NT2/D1 (cell line): ENCODE measurements at regions not wholly inside any gene's neighbourhood (a gene's known extent, or its start where the extent isn't known, plus 50 kb on each side); places are given as distances from the start of the nearest gene placed in this dataset.

Experiments used
- SUZ12 ChIP-seq: IDR thresholded peaks from 2 replicates; pipeline ENCODE4 v1.6.1; 2011; ENCODE audit not compliant: insufficient read length, insufficient read depth; ENCODE audit errors: extremely low read depth
- YY1 ChIP-seq: IDR thresholded peaks from 2 replicates; pipeline ENCODE4 v1.6.1; 2011; ENCODE audit not compliant: insufficient read length, insufficient read depth
- ZNF274 ChIP-seq: IDR thresholded peaks from 2 replicates; pipeline ENCODE4 v1.6.1; 2011; ENCODE audit warnings: mild to moderate bottlenecking, low read depth, low read length

DNA sequence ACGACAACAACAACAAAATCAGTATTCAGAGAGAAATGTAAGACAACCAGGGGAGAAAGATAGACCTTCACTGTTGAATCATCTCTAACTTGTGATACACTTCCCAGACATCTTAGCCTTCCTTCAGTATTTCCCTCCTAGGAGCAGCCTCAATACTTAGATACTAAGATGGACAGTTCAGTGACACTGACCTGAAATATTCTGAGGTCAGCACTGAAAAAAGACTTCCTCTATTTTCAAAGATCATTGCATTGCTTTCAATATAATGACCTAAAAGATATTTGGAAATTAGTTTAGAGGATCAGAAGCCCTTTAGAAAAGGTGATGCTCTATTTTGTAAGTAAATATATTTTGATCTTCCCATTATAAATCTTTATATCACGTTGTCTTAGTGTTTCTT, 101.0 kb downstream of the MRPL39 start:
- TF ChIP-seq YY1 (no peak), ZNF274 (no peak), SUZ12 (no peak)
